Panc1 (cell line): ENCODE measurements at regions not wholly inside any gene's neighbourhood (a gene's known extent, or its start where the extent isn't known, plus 50 kb on each side); places are given as distances from the start of the nearest gene placed in this dataset.

Source experiments
- ATAC-seq: fragments of 200-7000 bp; cut with Tn5 transposase; 2 replicates; pipeline ENCODE4 v1.9.1; 2020; ENCODE audit warnings: mild to moderate bottlenecking, moderate library complexity
- BruUV-seq: library from RNA; stranded (reverse); fragments of 400-500 nt; replicated peaks from 2 replicates; lab custom pipeline; 2021; lab: Mats Ljungman, UMichigan
- CTCF ChIA-PET: fragments of 300-600 bp; sonication (Branson Sonifier 250); formaldehyde crosslinking; loops from one replicate; lab custom pipeline; 2022; ENCODE audit warnings: antibody characterized with exemption; lab: Charles Lee
- POLR2A ChIA-PET: fragments of 300-600 bp; sonication (Branson Sonifier 250); formaldehyde crosslinking; loops from one replicate; lab custom pipeline; 2022; ENCODE audit warnings: antibody characterized with exemption; lab: Charles Lee
- DNase-seq: peaks from one replicate; pipeline ENCODE4 v3.0.0-alpha.2; 2010; ENCODE audit warnings: low read depth, low spot score
- H3K27ac ChIP-seq: 2 replicates; pipeline ENCODE4 v1.5.1; 2011; ENCODE audit warnings: mild to moderate bottlenecking, low read length, inconsistent platforms
- H3K27me3 ChIP-seq: fragments of 200-500 bp; sonication (Bioruptor generic); 2 replicates; pipeline ENCODE4 v1.6.0; 2014; ENCODE audit warnings: low read length, inconsistent platforms; ENCODE audit not compliant: control insufficient read depth, insufficient read depth
- H3K36me3 ChIP-seq: fragments of 200-500 bp; sonication (Bioruptor generic); 2 replicates; pipeline ENCODE4 v1.5.1; 2014; ENCODE audit warnings: inconsistent platforms, mild to moderate bottlenecking, low read length, moderate library complexity; ENCODE audit not compliant: control insufficient read depth, insufficient read depth
- H3K4me1 ChIP-seq: 2 replicates; pipeline ENCODE4 v1.5.1; 2011; ENCODE audit warnings: inconsistent platforms, mild to moderate bottlenecking, low read length, moderate library complexity; ENCODE audit not compliant: control insufficient read depth, insufficient read depth
- H3K4me3 ChIP-seq, 2 experiments: 2 replicates each; pipeline ENCODE4 v1.5.1; 2011 to 2012; ENCODE audit warnings: low read depth in 2 of 2, low read length in 2 of 2, mild to moderate bottlenecking in 2 of 2, inconsistent platforms in 1 of 2, moderate library complexity in 1 of 2
- H3K9me3 ChIP-seq: fragments of 200-500 bp; sonication (Bioruptor generic); 2 replicates; pipeline ENCODE4 v1.5.1; 2014; ENCODE audit warnings: low read depth, mild to moderate bottlenecking, inconsistent platforms, low read length, moderate library complexity; ENCODE audit not compliant: control insufficient read depth, insufficient read depth
- POLR2AphosphoS5 ChIP-seq: IDR thresholded peaks from 2 replicates; pipeline ENCODE4 v1.6.1; 2012; ENCODE audit warnings: mild to moderate bottlenecking, low read depth, low read length, moderate library complexity
- SIN3A ChIP-seq: IDR thresholded peaks from 2 replicates; pipeline ENCODE4 v1.6.1; 2012; ENCODE audit warnings: low read depth, mild to moderate bottlenecking, low read length, moderate library complexity, borderline replicate concordance; ENCODE audit not compliant: insufficient read depth
- TCF7L2 ChIP-seq: IDR thresholded peaks from 2 replicates; pipeline ENCODE4 v1.6.1; 2011; ENCODE audit warnings: mild to moderate bottlenecking, low read depth, low read length, inconsistent platforms
- in situ Hi-C: cut with HindIII; loops from 2 replicates; pipeline ENCODE4 v1.10.0; 2016; ENCODE audit warnings: low sequenced_read_pairs, low pct_unique_long_range_greater_than_20kb
- intact Hi-C: fragments of 100-400 bp; cut with micrococcal nuclease; formaldehyde crosslinking; loops from one replicate; pipeline ENCODE4 v1.10.0; 2022; ENCODE audit not compliant: unreplicated experiment
- TF ChIP-seq, protein P1 (sequence below), 2 experiments: IDR thresholded peaks; 2 replicates each; pipeline ENCODE4 v1.6.1; 2011 to 2012; ENCODE audit warnings: low read depth in 2 of 2, control low read depth in 1 of 2, low read length in 1 of 2, mild to moderate bottlenecking in 1 of 2, moderate library complexity in 1 of 2; ENCODE audit not compliant: insufficient read depth in 1 of 2
- TF ChIP-seq, protein P2 (sequence below): fragments of 450-650 bp; IDR thresholded peaks from 2 replicates; pipeline ENCODE4 v1.5.1; 2017; ENCODE audit warnings: mild to moderate bottlenecking

DNA sequence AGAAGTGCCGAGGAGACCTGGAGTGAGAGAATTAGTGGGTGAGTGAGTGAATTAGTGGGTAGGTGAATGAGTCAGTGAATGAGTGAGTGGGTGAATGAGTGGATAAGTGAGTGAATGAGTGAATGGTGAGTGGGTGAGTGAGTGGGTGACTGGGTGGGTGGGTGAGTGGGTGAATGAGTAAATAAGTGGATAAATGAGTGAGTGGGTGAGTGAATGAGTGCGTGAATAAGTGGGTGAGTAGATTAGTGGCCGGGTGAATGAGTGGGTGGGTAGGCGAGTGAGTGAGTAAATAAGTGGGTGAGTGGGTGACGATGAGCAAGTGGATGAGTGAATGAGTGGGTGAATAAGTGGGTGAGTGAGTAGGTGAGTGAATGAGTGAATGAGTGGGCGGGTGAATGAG lies 243.7 kb upstream of the MGMT start:
- Histone ChIP-seq H3K27me3 (no peaks in the 10 kb centered on the region), H3K9me3 (no peaks in the 10 kb centered on the region), H3K4me1 (no peaks in the 10 kb centered on the region), H3K27ac (no peak overlapping the region), H3K4me3 (no peak overlapping the region), H3K36me3 (no peaks in the 10 kb centered on the region)
- BruUV-seq = no TSS peak
- ATAC-seq (no peak), DNase-seq (no peak)
- POLR2A ChIA-PET = no interaction called here
- intact Hi-C loops = no loop called here
- in situ Hi-C loops = no loop called here
- TF ChIP-seq, protein P1, sequence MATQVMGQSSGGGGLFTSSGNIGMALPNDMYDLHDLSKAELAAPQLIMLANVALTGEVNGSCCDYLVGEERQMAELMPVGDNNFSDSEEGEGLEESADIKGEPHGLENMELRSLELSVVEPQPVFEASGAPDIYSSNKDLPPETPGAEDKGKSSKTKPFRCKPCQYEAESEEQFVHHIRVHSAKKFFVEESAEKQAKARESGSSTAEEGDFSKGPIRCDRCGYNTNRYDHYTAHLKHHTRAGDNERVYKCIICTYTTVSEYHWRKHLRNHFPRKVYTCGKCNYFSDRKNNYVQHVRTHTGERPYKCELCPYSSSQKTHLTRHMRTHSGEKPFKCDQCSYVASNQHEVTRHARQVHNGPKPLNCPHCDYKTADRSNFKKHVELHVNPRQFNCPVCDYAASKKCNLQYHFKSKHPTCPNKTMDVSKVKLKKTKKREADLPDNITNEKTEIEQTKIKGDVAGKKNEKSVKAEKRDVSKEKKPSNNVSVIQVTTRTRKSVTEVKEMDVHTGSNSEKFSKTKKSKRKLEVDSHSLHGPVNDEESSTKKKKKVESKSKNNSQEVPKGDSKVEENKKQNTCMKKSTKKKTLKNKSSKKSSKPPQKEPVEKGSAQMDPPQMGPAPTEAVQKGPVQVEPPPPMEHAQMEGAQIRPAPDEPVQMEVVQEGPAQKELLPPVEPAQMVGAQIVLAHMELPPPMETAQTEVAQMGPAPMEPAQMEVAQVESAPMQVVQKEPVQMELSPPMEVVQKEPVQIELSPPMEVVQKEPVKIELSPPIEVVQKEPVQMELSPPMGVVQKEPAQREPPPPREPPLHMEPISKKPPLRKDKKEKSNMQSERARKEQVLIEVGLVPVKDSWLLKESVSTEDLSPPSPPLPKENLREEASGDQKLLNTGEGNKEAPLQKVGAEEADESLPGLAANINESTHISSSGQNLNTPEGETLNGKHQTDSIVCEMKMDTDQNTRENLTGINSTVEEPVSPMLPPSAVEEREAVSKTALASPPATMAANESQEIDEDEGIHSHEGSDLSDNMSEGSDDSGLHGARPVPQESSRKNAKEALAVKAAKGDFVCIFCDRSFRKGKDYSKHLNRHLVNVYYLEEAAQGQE (IDR thresholded peaks at IDR 0.05; ENCODE audit: insufficient read depth in 1 of 2, low read depth in 2 of 2, low read length in 1 of 2) = no peak
- TF ChIP-seq SIN3A = no peak
- TF ChIP-seq POLR2AphosphoS5 = no peak
- TF ChIP-seq TCF7L2 = no peak
- TF ChIP-seq, protein P2, sequence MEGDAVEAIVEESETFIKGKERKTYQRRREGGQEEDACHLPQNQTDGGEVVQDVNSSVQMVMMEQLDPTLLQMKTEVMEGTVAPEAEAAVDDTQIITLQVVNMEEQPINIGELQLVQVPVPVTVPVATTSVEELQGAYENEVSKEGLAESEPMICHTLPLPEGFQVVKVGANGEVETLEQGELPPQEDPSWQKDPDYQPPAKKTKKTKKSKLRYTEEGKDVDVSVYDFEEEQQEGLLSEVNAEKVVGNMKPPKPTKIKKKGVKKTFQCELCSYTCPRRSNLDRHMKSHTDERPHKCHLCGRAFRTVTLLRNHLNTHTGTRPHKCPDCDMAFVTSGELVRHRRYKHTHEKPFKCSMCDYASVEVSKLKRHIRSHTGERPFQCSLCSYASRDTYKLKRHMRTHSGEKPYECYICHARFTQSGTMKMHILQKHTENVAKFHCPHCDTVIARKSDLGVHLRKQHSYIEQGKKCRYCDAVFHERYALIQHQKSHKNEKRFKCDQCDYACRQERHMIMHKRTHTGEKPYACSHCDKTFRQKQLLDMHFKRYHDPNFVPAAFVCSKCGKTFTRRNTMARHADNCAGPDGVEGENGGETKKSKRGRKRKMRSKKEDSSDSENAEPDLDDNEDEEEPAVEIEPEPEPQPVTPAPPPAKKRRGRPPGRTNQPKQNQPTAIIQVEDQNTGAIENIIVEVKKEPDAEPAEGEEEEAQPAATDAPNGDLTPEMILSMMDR = no peak
- CTCF ChIA-PET = no interaction called here

DNA sequence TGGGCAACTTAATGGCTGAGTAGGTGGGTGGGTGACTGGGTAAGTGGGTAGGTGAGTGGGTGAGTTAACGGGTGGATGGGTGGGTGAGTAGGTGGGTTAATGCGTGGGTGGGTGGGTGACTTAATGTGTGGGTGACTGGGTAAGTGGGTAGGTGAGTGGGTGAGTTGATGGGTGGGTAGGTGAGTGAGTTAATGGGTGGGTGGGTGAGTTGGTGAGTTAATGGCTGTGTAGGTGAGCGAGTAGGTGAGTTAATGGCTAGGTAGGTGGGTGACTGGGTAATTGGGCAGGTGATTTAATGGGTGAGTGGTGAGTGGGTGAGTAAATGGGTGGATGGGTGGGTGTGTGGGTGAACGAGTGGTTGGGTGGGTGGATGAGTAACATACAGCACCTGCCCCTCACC lies 243.0 kb upstream of the MGMT start:
- ATAC-seq = no peak
- no TSS peak for BruUV-seq
- no peak for DNase-seq
- no peaks in the 10 kb centered on the region for H3K4me1 ChIP-seq
- no peaks in the 10 kb centered on the region for H3K36me3 ChIP-seq
- intact Hi-C loops = no loop called here
- H3K27me3 ChIP-seq = no peaks in the 10 kb centered on the region
- no peak overlapping the region for H3K27ac ChIP-seq
- H3K9me3 ChIP-seq = no peaks in the 10 kb centered on the region
- CTCF ChIA-PET = no interaction called here
- POLR2A ChIA-PET = no interaction called here
- TF ChIP-seq, protein P1 (IDR thresholded peaks at IDR 0.05; ENCODE audit: insufficient read depth in 1 of 2, low read depth in 2 of 2, low read length in 1 of 2) = no peak
- TF ChIP-seq SIN3A (no peak), TCF7L2 (no peak), POLR2AphosphoS5 (no peak)
- TF ChIP-seq, protein P2 = no peak
- in situ Hi-C loops = no loop called here
- H3K4me3 ChIP-seq = no peak overlapping the region
